NCI-H2029 (cell line): ENCODE measurements at regions not wholly inside any gene's neighbourhood (a gene's known extent, or its start where the extent isn't known, plus 50 kb on each side); places are given as distances from the start of the nearest gene placed in this dataset.
"Not testable (repeated sequence)": the region's sequence is repeated elsewhere in the genome, so short reads cannot be mapped to it uniquely, and the experiment has no call there.

Experiments used
- DNase-seq: peaks from one replicate; lab custom pipeline; 2025; lab: John Stamatoyannopoulos, UW

DNA sequence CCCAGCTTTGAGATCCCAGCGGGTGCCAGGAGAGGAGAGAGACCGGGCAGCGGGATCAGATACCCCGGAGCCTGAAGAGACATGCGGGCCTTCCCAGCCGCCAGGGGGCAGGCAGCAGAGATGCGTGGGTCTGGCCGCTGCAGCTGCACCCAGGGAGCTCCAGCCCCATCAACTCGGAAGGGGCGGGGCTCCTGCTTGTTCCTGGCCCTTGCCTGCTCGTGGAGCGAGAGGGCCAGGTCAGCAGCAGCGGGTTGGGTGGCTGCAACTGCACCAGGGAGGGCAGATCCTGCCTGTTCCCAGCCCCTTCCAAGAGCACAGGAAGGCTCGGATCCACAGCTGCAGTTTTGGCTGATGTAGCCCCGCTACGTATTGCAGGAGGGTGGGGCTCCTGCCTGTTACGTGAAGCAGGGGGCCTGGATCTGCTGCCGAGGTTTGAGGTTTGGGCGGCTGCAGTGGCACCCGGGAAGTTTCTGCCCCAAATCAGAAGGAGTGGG is 532.8 kb downstream of the RFPL4B start:
- no peak for DNase-seq

DNA sequence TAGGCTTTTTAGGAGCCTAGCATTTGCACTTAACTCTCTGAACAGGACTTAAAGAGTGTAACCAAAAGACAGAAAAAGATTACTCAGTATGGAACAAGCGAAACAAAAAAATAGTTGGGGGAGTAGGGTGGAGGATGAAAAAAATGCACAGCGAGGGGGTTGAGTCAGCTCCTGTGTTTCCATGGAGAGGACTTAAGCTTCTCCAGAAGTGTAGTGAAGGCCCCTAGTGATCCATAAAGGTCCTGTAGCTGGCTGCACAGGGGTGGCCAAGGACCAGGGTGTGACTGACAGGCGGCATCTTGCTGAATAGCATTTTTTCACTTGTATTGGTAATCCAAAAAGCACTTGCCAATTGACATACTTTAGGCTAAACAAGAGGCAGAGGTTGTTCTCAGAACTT is 533.9 kb downstream of the RFPL4B start:
- DNase-seq: no peak

DNA sequence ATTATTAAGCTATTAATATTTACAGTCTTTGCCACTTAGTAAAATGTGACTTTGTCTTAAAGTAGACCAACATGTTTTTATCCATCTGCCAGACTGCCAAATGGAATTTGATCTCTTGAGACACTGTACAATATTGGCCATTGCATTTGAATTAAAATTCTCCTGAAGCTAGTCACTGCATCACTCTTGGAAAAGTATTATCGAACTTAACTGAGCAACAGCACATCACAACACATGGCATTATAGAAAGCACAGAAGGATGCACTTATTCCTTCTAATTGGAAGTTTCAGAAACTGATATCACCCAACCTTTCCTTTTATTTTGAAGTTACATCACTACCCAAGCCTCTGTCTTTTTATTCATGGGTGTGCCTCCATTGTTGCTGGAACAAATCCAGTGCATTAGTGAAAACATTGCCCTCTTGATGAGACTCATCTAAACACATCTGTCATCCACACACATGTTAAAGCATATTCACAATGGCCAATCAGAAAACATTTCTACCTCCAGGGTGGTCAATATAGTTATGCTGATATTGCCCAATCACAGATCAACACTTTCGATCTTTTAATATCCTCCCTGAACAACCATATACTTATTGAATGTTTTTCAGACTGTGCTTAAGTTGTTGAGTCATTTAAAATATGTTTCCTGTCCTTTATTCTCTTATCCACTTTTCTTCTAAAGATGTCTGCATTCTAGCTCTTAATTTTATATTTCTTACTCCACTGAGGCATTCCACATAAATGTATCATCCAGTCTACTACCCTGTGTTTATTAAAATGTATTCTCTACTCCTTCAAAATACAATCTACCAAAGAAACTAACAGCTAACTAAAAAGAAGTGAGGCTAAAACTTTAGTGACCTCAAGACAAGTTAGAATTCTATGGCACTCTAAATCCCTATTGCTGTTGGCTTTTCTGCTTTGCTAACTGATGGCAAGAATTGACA is 535.0 kb downstream of the RFPL4B start:
- DNase-seq: no peak

DNA sequence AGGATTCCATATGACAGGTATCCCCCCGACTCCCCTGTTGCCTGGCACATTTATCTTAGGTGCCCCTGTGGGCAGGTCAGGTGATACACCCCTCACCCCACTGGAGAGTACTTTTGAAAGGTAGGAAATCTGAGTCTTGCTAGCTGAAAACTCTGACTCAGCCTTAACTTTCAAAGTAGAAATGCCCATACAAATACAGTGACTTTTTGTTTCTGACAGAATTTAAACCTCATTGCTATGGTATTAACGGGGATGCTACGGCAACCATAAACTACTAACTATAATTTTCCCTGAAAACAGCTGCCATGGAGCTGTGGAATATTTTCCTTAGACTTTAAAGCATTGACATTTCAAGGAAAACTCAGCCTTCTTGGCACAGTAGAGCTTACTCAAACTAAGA is 536.0 kb downstream of the RFPL4B start:
- DNase-seq: no peak

DNA sequence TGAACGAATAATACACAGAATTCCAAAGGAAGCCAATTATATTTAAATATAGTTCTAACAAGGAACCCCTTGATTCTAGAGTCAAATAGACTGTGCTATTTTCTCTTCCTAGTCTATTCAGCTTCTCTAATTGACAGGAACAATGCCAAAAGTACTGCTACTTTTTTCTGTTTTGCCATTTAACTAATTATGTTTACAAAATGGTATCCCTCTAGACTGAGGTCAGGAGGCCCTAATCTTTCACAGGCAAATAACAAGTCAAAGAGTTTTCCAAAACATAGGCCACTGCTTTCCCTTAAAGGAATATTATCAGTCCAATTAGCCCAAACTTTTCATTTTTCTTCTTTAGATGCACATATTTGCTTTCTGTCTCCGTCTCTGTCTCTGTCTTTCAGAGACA is 539.3 kb downstream of the RFPL4B start:
- DNase-seq: no peak

DNA sequence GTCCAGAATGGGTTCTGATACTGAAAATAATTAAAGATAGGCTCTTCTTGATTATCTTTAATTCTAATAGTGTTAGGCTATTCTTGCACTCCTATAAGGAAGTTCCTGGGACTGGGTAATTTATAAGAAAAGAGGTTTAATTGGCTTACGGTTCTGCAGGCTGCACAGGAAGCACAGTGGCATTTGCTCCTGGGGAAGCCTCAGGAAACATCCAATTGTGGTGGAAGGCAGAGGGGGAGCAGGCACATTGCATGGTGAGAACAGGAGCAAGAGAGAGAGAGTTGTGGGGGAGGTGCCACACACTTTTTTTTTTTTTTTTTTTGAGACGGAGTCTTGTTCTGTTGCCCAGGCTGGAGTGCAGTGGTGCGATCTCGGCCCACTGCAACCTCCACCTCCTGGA is 540.3 kb downstream of the RFPL4B start:
- not testable (repeated sequence) for DNase-seq

DNA sequence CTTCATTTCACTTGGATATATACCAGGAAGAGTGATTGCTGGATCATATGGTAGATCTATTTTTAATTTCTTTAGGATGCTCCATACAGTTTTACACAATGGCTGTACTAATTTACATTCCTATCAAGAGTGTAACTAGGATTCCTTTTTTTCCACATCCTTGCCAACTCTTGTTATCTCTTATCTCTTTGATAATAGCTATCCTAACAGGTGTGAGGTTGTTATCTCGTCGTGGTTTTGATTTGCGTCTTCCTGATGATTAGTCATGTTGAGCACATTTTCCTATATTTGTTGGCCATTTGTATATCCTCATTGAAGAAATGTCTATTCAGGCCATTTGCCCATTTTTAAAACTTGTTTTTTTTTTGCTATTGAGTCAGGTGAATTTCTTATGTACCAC is 552.4 kb downstream of the RFPL4B start:
- DNase-seq: no peak

DNA sequence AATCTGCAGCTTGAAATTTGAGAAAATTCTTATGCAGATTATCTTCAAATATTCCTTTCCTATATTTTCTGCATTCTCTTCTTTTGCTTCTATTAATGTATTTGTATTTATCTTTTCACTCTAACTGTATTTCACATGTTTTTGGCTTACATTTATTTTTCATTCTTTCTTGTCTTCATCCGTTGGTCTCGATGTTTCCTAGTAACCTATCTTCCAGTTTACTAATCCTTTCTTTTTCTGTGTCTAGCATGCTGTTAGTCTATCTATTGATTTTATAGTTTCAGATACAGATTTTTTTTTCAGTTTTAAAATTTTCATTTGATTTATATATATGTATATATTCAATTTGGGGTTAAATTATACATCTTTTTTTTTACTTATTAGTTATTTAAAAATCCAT is 556.2 kb downstream of the RFPL4B start:
- DNase-seq: no peak

DNA sequence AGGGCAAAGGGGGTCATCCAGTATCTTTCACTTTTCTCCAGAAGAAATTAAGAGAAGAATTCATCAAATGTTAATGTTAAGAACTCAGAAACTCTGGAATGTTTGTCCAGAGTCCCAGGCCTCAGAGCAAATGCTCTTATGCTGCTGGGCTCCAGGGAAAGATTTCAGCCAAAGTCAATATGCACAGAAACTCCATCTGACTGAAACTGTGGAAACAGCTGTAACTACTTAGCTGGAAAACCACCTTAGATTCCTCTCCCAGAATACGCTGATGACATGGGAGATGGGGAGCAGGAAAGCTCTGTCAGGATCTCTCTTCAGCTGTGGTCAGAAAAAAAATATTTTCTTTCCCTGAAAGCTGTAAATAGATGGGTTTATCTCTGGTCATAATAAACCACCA is 559.6 kb downstream of the RFPL4B start:
- no peak for DNase-seq

DNA sequence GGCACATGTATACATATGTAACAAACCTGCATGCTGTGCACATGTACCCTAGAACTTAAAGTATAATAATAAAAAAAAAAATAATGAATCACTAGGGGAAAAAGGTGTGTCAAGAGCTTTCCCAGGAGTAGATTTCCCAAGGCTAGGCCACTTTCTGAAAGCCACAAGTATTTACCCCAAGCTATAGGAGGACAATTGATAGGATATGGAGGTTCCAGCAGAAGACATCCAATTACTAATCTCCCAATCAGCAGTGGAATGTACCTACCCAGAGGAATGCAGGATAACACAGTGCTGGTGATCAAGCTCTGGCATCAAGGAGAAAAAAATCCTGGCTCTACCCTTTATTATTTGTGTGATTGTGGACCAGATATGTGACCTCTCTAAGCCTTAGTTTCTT is 562.7 kb downstream of the RFPL4B start:
- no peak for DNase-seq

DNA sequence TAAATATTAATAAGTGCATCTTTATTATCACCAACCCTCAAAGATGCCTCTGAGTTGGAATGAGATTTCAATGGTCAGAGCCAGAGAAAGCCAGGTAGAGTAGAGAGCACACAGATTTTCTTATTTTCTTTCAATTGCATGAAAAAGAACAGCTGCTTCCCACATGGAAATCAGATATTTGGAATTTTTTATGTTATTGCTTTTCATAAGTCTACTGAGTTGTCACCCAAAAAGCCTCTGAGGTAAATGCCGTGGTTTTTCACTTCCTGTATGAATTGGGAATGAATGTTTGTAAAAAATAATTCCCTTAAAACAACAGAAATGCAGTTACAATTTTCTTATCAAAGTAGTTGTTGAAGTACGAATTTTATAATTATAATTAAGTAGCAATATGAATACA is 563.1 kb downstream of the RFPL4B start:
- no peak for DNase-seq

DNA sequence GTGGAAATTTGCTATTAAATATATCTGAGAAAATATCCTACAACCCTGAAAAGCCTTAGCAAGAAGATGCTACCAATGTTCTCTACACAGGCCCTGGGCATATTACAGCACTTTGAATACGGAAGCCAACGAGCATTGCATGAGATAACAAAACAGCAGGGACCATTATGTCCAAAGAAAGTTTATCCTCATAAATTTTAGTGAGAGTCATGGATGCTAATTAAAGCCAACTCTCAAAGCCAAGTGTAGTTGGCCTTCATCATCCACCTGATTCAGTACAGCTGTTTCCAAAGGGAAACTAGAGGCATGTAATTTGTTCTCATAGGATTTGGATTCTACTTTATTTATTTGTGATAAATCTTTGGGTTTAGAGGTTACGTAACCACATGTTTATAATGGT is 564.8 kb downstream of the RFPL4B start:
- DNase-seq: no peak

DNA sequence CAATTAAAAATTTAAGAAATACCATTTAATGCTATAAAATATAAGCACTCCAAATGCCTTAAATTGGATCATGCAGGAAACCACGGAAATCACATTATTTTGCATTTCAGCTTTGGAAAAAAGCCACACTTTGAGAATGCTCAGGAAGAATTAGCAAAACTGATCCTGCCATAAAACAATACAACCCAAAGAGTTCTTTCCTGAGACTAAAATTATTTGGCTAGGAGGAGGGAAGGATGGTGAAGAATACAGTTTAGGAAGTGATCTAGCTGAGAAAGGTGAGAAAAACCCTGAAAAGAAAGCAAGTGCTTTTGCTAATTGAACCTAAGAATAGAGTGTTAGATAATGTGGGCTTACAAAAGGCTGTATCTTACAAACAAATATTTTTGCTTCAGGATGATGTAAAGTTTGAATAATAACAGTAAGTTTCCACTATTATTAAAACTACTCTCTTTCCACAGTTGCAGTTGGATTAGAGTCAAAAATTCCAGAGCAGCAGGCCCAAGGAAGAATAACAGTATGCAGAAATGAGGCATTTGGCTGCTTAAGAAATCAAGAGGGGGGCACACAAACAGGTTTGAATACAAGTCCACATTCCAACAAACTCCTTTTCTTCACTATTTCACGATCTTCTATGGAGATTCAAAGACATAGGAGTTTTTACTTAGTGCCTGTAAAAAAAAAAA is 565.4 kb downstream of the RFPL4B start:
- no peak for DNase-seq

DNA sequence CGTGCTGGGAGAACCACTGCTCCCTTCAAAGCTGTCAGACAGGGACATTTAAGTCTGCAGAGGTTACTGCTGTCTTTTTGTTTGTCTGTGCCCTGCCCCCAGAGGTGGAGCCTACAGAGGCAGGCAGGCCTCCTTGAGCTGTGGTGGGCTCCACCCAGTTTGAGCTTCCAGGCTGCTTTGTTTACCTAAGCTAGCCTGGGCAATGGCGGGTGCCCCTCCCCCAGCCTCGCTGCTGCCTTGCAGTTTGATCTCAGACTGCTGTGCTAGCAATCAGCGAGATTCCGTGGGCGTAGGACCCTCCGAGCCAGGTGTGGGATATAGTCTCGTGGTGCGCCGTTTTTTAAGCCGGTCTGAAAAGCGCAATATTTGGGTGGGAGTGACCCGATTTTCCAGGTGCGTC is 572.6 kb downstream of the RFPL4B start:
- DNase-seq: not testable (repeated sequence)

DNA sequence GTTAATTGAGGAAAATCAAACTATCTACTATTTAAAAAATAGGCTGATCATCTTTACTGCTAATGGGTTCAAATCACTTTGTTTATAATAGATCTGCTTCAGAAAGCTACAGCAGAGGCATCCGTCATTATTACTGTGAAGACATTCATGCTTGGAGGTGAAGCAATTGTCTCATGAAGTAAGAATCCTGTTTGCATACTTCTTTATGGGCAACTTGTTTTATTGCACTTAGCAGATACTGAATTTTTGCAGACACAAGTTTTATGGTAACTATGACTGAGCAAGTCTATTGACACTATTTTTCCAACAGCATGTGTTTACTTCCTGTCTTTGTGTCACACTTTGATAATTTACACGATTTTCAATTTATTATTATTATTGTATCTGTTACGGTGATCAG is 573.9 kb downstream of the RFPL4B start:
- DNase-seq: no peak

DNA sequence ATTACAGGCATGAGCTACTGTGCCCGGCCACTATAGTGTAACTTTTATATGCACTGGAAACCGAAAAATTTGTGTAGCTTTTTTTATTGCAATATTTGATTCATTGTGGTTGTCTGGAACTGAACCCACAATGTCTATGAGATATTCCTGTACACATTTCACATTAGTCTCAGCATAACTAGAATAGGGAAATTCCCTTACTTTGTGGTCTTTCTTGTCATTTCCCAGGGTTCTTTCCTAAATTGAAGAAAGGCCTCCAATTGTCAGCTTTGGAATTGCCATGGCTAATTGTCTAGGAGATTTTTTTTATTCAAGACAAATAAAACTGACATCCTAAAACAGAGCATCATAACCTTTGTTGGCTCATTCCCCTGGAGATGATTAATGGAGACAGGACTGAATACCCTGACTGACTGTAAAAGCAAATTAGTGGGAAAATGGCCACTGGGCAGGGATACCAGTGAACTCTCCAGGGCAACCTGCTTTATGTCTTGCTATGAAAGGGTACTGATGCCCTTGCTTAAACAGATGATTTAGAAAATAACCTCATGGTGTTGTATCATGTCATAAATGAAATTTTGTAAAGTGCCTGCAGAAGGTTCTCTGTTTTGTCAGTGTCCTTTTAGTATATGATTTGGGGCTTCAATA is 576.9 kb downstream of the RFPL4B start:
- DNase-seq: no peak

DNA sequence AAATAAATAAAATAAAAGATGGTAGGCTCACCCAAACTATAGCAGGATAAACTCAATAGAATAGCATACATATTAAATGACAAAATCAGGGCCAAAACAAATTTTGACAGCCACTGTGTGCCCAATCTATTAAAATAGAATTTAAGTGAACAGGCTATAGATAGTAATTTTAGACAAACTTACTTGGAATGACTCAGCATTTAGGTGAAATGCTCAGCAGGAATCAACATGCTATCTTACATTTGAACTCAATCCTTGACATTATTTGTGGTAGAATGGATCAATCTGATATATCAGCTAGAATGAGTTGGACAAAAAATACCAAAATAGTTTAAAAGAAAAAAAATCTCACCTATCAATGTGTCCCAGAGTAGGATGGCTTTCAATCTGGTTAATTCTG is 578.6 kb downstream of the RFPL4B start:
- DNase-seq: no peak

DNA sequence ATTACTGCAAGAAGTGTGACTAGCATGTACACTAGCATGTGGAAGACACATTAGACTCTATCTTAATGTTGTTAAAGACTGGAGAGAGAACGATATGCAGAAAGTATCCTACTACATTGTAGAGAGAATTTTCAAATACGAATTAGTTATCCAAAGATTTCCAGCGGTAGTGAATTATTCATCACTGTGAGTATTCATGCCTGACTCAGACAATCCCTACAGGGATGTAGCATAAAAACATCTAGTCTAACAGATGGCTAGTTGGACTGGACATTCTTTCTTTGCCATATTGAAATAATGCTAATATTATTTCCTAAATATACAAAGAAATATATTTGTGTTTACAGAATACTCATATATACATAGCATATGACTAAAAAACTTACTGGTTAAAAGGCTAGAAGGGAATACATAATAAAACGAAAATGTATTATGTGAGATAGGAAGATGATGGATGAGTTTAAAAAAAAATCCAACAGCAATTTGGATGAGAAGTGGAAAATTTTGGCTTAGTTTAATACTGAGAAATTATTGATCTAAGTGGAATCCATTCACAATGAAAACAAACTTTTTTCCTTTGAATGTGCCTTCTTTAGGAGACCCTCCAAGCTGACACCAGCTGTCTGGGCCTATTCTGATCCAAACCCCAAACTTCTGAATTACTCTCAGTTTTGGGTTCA is 580.7 kb downstream of the RFPL4B start:
- no peak for DNase-seq

DNA sequence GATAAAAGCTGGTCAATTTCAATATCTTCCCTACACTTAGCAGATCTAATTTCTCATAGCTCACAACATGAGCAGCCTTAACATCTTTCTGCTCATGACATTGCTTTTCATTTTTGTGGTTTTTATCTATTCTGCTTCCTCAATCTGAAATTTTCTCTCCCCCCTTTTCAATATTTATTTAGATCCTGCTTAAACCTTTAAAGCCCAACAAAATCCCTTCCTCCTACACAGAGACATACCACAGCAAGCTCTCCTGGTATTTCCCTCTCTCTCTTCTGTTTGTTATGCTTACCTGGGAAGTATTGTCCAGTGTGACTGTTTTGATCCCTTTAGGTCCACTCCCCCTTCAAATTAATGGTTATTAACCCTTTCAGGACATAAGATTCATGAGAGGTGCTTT is 582.5 kb downstream of the RFPL4B start:
- DNase-seq: no peak

DNA sequence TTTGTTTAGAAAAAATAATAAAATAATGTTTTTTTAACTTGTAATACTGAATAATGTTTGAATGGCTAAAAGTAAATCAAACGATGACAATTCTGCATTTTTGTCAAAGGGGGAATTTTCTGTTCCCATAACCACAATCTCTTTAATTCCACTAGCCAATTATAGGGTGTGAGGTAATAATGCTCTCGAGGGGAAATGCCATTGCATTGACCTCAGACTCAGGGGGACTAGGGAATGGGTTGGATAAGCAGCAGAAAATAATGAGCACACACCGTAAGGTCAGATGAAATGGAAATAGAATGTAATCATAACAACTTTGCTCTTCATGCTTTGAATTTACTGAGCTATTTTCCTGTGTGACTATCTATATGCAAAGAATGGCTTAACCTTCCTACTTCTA is 584.7 kb downstream of the RFPL4B start:
- DNase-seq: no peak

DNA sequence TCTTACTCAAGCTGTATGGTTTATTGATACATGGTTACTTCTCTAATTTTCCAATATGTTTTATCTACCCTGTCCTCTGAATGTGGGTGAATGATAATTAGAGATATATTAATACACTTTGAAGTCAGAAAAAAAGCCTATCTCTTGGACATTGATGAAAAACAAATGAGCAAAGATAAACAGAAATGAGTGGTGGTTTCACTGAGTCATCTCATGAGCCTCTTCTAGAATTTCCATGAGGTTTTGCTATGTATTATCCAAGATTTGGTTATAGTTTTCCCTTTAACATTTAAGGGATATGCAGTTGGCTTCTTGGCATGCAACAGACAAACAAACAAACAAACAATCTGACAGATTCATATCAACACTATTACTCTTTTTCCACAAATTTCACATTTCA is 586.8 kb downstream of the RFPL4B start:
- no peak for DNase-seq
